ENCODE measurements at regions not wholly inside any gene's neighbourhood (a gene's known extent, or its start where the extent isn't known, plus 50 kb on each side); places are given as distances from the start of the nearest gene placed in this dataset.
"Not testable (repeated sequence)": the region's sequence is repeated elsewhere in the genome, so short reads cannot be mapped to it uniquely, and the experiment has no call there.

GRCh38 chr5:126127371-126127770 lies 295.8 kb upstream of the GRAMD2B start:
- intact Hi-C loops (cut with micrococcal nuclease) = loop anchor here (10.0 kb wide), 1 partner anchor 177 kb away; no protein-coding TSS in a partner anchor
- H3K4me1 ChIP-seq (ENCODE audit: control insufficient read depth, extremely low read depth, insufficient read depth, low read length); DNase-seq (ENCODE audit: low read depth, low spot score); CTCF ChIA-PET; H3K4me3 ChIP-seq (replicated peaks in 1 of 3; ENCODE audit: insufficient read depth in 1 of 3, low read depth in 1 of 3, low read length in 3 of 3); BruUV-seq (replicated peaks); H3K4me2 ChIP-seq (ENCODE audit: insufficient read depth, low read length); H3K27ac ChIP-seq (ENCODE audit: insufficient read depth, low read depth, low read length); dilution Hi-C loops (cut with MboI; ENCODE audit: extremely low pct_ligation_motif_present, low sequenced_read_pairs); H3K9me1 ChIP-seq (replicated peaks; ENCODE audit: control insufficient read depth, extremely low read depth, insufficient read depth, low read length); H3K36me3 ChIP-seq (ENCODE audit: control insufficient read depth in 2 of 2, extremely low read depth in 1 of 2, insufficient read depth in 2 of 2, low read length in 2 of 2); H2AFZ ChIP-seq (ENCODE audit: low read depth, low read length); H3K9me3 ChIP-seq (replicated peaks; ENCODE audit: control insufficient read depth, insufficient read depth, low read length); H4K20me1 ChIP-seq (replicated peaks; ENCODE audit: control insufficient read depth, extremely low read depth, insufficient read depth, low read length); H3K9ac ChIP-seq (replicated peaks; ENCODE audit: extremely low read depth, insufficient read depth, low read length); H3K27me3 ChIP-seq (ENCODE audit: control insufficient read depth in 2 of 2, insufficient read depth in 2 of 2, low read length in 2 of 2); POLR2A ChIA-PET; H3K79me2 ChIP-seq (ENCODE audit: control insufficient read depth, insufficient read depth, low read length); FAIRE-seq: not testable (repeated sequence)

- Histone ChIP-seq H3K9ac (replicated peaks; ENCODE audit: extremely low read depth, insufficient read depth, low read length) (no peak overlapping the region), H4K20me1 (replicated peaks; ENCODE audit: control insufficient read depth, extremely low read depth, insufficient read depth, low read length) (no peaks in the 10 kb centered on the region), H3K27ac (ENCODE audit: insufficient read depth, low read depth, low read length) (no peak overlapping the region), H3K9me1 (replicated peaks; ENCODE audit: control insufficient read depth, extremely low read depth, insufficient read depth, low read length) (no peaks in the 10 kb centered on the region), H3K4me1 (ENCODE audit: control insufficient read depth, extremely low read depth, insufficient read depth, low read length) (peaks cover 6% of the 10 kb centered on the region), H3K4me2 (ENCODE audit: insufficient read depth, low read length) (no peak overlapping the region), H3K4me3 (replicated peaks in 1 of 3; ENCODE audit: insufficient read depth in 1 of 3, low read depth in 1 of 3, low read length in 3 of 3) (no peak overlapping the region), H3K9me3 (replicated peaks; ENCODE audit: control insufficient read depth, insufficient read depth, low read length) (no peaks in the 10 kb centered on the region), H3K36me3 (ENCODE audit: control insufficient read depth in 2 of 2, extremely low read depth in 1 of 2, insufficient read depth in 2 of 2, low read length in 2 of 2) (no peaks in the 10 kb centered on the region), H2AFZ (ENCODE audit: low read depth, low read length) (no peak overlapping the region), H3K79me2 (ENCODE audit: control insufficient read depth, insufficient read depth, low read length) (no peaks in the 10 kb centered on the region), H3K27me3 (ENCODE audit: control insufficient read depth in 2 of 2, insufficient read depth in 2 of 2, low read length in 2 of 2) (no peaks in the 10 kb centered on the region)
- no peak for TF ChIP-seq JUN (IDR thresholded peaks at IDR 0.05; ENCODE audit: borderline replicate concordance, insufficient read depth, insufficient read length, low read depth)
- TF ChIP-seq CTCF (IDR thresholded peaks at IDR 0.05; ENCODE audit: extremely low read depth in 1 of 2, insufficient read depth in 1 of 2, low read depth in 1 of 2, low read length in 2 of 2) = no peak
- no peak for TF ChIP-seq MYC (IDR thresholded peaks at IDR 0.05; ENCODE audit: low read depth, low read length)
- TF ChIP-seq GATA2 (IDR thresholded peaks at IDR 0.05; ENCODE audit: insufficient read depth, insufficient read length, low read depth, low read length) = no peak
- TF ChIP-seq POLR2A (IDR thresholded peaks at IDR 0.05; ENCODE audit: low read depth, low read length) = no peak
- no peak for TF ChIP-seq EZH2 (IDR thresholded peaks at IDR 0.05; ENCODE audit: borderline replicate concordance, low read depth, low read length, severe bottlenecking)
- TF ChIP-seq, protein P1, sequence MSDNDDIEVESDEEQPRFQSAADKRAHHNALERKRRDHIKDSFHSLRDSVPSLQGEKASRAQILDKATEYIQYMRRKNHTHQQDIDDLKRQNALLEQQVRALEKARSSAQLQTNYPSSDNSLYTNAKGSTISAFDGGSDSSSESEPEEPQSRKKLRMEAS (IDR thresholded peaks at IDR 0.05; ENCODE audit: insufficient read depth, insufficient read length) = no peak
- TF ChIP-seq POLR2AphosphoS5 (IDR thresholded peaks at IDR 0.05; ENCODE audit: insufficient read depth, low read depth, low read length) = no peak
- TF ChIP-seq FOS (IDR thresholded peaks at IDR 0.05; ENCODE audit: borderline replicate concordance, insufficient read depth, low read length) = no peak
- intact Hi-C loops (cut with micrococcal nuclease) (loop anchor here (10.0 kb wide), 1 partner anchor 175 kb away; no protein-coding TSS in a partner anchor), dilution Hi-C loops (cut with MboI; ENCODE audit: extremely low pct_ligation_motif_present, low sequenced_read_pairs) (no loop called here)
- DNase-seq (ENCODE audit: low read depth, low spot score) = no peak
- BruUV-seq (replicated peaks) = no TSS peak
- POLR2A ChIA-PET = no interaction called here
- no peak for FAIRE-seq
- CTCF ChIA-PET = no interaction called here
Measured at GRCh38 chr5:126129431-126129830, 293.8 kb upstream of the GRAMD2B start.

Data from endothelial cell of umbilical vein (primary cell).